Mesothelial cell of epicardium (in vitro differentiated cells): ENCODE measurements at regions not wholly inside any gene's neighbourhood (a gene's known extent, or its start where the extent isn't known, plus 50 kb on each side); places are given as distances from the start of the nearest gene placed in this dataset.

Experiments
- DNase-seq, 2 experiments: peaks; one replicate each; pipeline ENCODE4 v3.0.0; 2021; ENCODE audit warnings: low spot score in 2 of 2; ENCODE audit not compliant: unreplicated experiment in 2 of 2
- H3K27ac Mint-ChIP-seq: 2 replicates; pipeline ENCODE4 v1.8.0; 2021; ENCODE audit warnings: mixed read lengths
- H3K27me3 Mint-ChIP-seq: 2 replicates; pipeline ENCODE4 v1.8.0; 2021; ENCODE audit warnings: low read depth, mixed read lengths
- H3K36me3 Mint-ChIP-seq: 2 replicates; pipeline ENCODE4 v1.8.0; 2021; ENCODE audit warnings: mixed read lengths
- H3K4me1 Mint-ChIP-seq: 2 replicates; pipeline ENCODE4 v1.8.0; 2021; ENCODE audit warnings: mixed read lengths
- H3K4me3 Mint-ChIP-seq: 2 replicates; pipeline ENCODE4 v1.8.0; 2021; ENCODE audit warnings: mild to moderate bottlenecking, moderate library complexity, mixed read lengths
- H3K9me3 Mint-ChIP-seq: 2 replicates; pipeline ENCODE4 v1.8.0; 2021; ENCODE audit warnings: mixed read lengths
- CTCF ChIP-seq: fragments of 200-600 bp; sonication (generic); IDR thresholded peaks from one replicate; pipeline ENCODE4 v1.5.0; 2021; ENCODE audit warnings: antibody characterized with exemption; ENCODE audit not compliant: unreplicated experiment

GRCh38 chr2:128525653-128526052, 207.0 kb upstream of the HS6ST1 start:
- TF ChIP-seq CTCF, result no peak
- Mint-ChIP-seq H3K27ac (no peak overlapping the region), H3K27me3 (no peaks in the 10 kb centered on the region), H3K4me1 (peaks cover 28% of the 10 kb centered on the region), H3K4me3 (no peak overlapping the region), H3K9me3 (peaks cover 9% of the 10 kb centered on the region), H3K36me3 (peaks cover 3% of the 10 kb centered on the region)
- no peak for DNase-seq

GRCh38 chr2:128526455-128526976, 207.8 kb upstream of the HS6ST1 start:
- TF ChIP-seq CTCF, result no peak
- Mint-ChIP-seq H3K27ac (peak overlapping the region; percentile 32), H3K9me3 (peaks cover 13% of the 10 kb centered on the region), H3K4me1 (peaks cover 28% of the 10 kb centered on the region), H3K36me3 (peaks cover 3% of the 10 kb centered on the region), H3K27me3 (no peaks in the 10 kb centered on the region), H3K4me3 (no peak overlapping the region)
- DNase-seq, result no peak

GRCh38 chr2:128528133-128528532, 209.5 kb upstream of the HS6ST1 start:
- Mint-ChIP-seq H3K27ac (no peak overlapping the region), H3K36me3 (peaks cover 3% of the 10 kb centered on the region), H3K9me3 (peaks cover 13% of the 10 kb centered on the region), H3K4me1 (peaks cover 15% of the 10 kb centered on the region), H3K4me3 (no peak overlapping the region), H3K27me3 (no peaks in the 10 kb centered on the region)
- no peak for DNase-seq
- TF ChIP-seq CTCF, result no peak

- Mint-ChIP-seq H3K27me3 (no peaks in the 10 kb centered on the region), H3K36me3 (no peaks in the 10 kb centered on the region), H3K4me3 (no peak overlapping the region)
These were observed 211.4 kb upstream of the HS6ST1 start for GRCh38 chr2:128530025-128530573.

GRCh38 chr2:128531856-128532255, 213.2 kb upstream of the HS6ST1 start:
- peaks cover 6% of the 10 kb centered on the region for H3K9me3 Mint-ChIP-seq
- no peaks in the 10 kb centered on the region for H3K27me3 Mint-ChIP-seq
- no peak overlapping the region for H3K4me3 Mint-ChIP-seq
- H3K27ac Mint-ChIP-seq, result no peak overlapping the region
- no peak for TF ChIP-seq CTCF
- DNase-seq, result no peak
- no peaks in the 10 kb centered on the region for H3K36me3 Mint-ChIP-seq
- H3K4me1 Mint-ChIP-seq, result peaks cover 6% of the 10 kb centered on the region

More at GRCh38 chr2:128530025-128530573, 211.4 kb upstream of the HS6ST1 start:
- no peak for TF ChIP-seq CTCF
- DNase-seq, result no peak
- no peak overlapping the region for H3K27ac Mint-ChIP-seq
- peaks cover 11% of the 10 kb centered on the region for H3K4me1 Mint-ChIP-seq
- H3K9me3 Mint-ChIP-seq, result peaks cover 4% of the 10 kb centered on the region
